GM12878 (cell line): ENCODE measurements at regions not wholly inside any gene's neighbourhood (a gene's known extent, or its start where the extent isn't known, plus 50 kb on each side); places are given as distances from the start of the nearest gene placed in this dataset.

Experiments used
- ASH2L ChIP-seq: fragments of 300-600, 200-600 bp; sonication (generic); IDR thresholded peaks from 2 replicates; pipeline ENCODE4 v1.6.1; 2017; ENCODE audit warnings: low read depth, mild to moderate bottlenecking, borderline replicate concordance
- BCL3 ChIP-seq: IDR thresholded peaks from 2 replicates; pipeline ENCODE4 v1.6.1; 2011; ENCODE audit warnings: borderline replicate concordance, low read depth, mild to moderate bottlenecking, moderate library complexity, low read length; ENCODE audit not compliant: insufficient read depth, poor library complexity, severe bottlenecking
- CBX3 ChIP-seq: fragments of 200-600 bp; sonication (generic); IDR thresholded peaks from 2 replicates; pipeline ENCODE4 v1.6.1; 2016; ENCODE audit warnings: low read depth, borderline replicate concordance
- CEBPZ ChIP-seq: fragments of 150-350 bp; IDR thresholded peaks from 2 replicates; pipeline ENCODE4 v1.6.1; 2016; ENCODE audit warnings: low read depth, low read length
- CHD2 ChIP-seq: IDR thresholded peaks from 2 replicates; pipeline ENCODE4 v1.6.1; 2011; ENCODE audit warnings: low read depth, low read length, improper control_type of control experiment, borderline replicate concordance
- CTCF ChIP-seq, 3 experiments: IDR thresholded peaks in 2 of 3; conservative IDR thresholded peaks in 1 of 3; 2 replicates each; pipeline ENCODE4 v1.5.1; 2011; ENCODE audit warnings: low read depth in 3 of 3, low read length in 3 of 3, mild to moderate bottlenecking in 3 of 3, control low read depth in 2 of 3, moderate library complexity in 2 of 3, inconsistent platforms in 1 of 3, mixed read lengths in 1 of 3; ENCODE audit not compliant: control insufficient read depth in 2 of 3, insufficient read depth in 1 of 3; ENCODE audit errors: extremely low read depth in 1 of 3
- CUX1 ChIP-seq: IDR thresholded peaks from 2 replicates; pipeline ENCODE4 v1.6.1; 2012; ENCODE audit warnings: improper control_type of control experiment, low read depth, low read length; ENCODE audit not compliant: insufficient replicate concordance
- DPF2 ChIP-seq: fragments of 450-650 bp; IDR thresholded peaks from 2 replicates; pipeline ENCODE4 v1.6.1; 2017; ENCODE audit warnings: mild to moderate bottlenecking
- IRF3 ChIP-seq: fragments of 450-650 bp; IDR thresholded peaks from 2 replicates; pipeline ENCODE4 v1.6.1; 2014; ENCODE audit warnings: mild to moderate bottlenecking
- MAX ChIP-seq: IDR thresholded peaks from 2 replicates; pipeline ENCODE4 v1.6.1; 2012; ENCODE audit warnings: low read depth, low read length, improper control_type of control experiment
- MXI1 ChIP-seq: fragments of 150-350 bp; IDR thresholded peaks from 2 replicates; pipeline ENCODE4 v1.6.1; 2011; ENCODE audit warnings: low read depth, mild to moderate bottlenecking, inconsistent platforms, low read length, improper control_type of control experiment
- RAD21 ChIP-seq: IDR thresholded peaks from 2 replicates; pipeline ENCODE4 v1.6.1; 2011; ENCODE audit warnings: mild to moderate bottlenecking, low read depth, low read length, moderate library complexity; ENCODE audit not compliant: insufficient read depth
- SRF ChIP-seq, 2 experiments: IDR thresholded peaks; 2 replicates each; pipeline ENCODE4 v1.6.1; 2011; ENCODE audit warnings: low read depth in 2 of 2, low read length in 2 of 2, mild to moderate bottlenecking in 1 of 2, moderate library complexity in 1 of 2
- STAT1 ChIP-seq: fragments of 450-650 bp; conservative IDR thresholded peaks from 2 replicates; pipeline ENCODE4 v1.6.1; 2014; ENCODE audit warnings: antibody characterized with exemption, mild to moderate bottlenecking

- TF ChIP-seq CHD2 (no peak), CTCF (IDR thresholded peaks at IDR 0.05 in 2 of 3, conservative IDR thresholded peaks at IDR 0.05 in 1 of 3; ENCODE audit: control insufficient read depth in 2 of 3, extremely low read depth in 1 of 3, insufficient read depth in 1 of 3, low read depth in 3 of 3, low read length in 3 of 3) (no peak), SRF (IDR thresholded peaks at IDR 0.05; ENCODE audit: low read depth in 2 of 2, low read length in 2 of 2) (no peak), ASH2L (no peak), RAD21 (no peak), DPF2 (no peak), STAT1 (no peak), IRF3 (no peak), BCL3 (no peak), MXI1 (no peak), MAX (no peak), CEBPZ (no peak), CBX3 (no peak), CUX1 (no peak)
Measured at GRCh38 chr15:87193481-87193880, 1063.1 kb downstream of the NTRK3 start.
